H7 (cell line): ENCODE measurements at regions not wholly inside any gene's neighbourhood (a gene's known extent, or its start where the extent isn't known, plus 50 kb on each side); places are given as distances from the start of the nearest gene placed in this dataset.

ENCODE experiments used
- DNase-seq: peaks from one replicate; pipeline ENCODE4 v3.0.0; 2012
- H3K27me3 ChIP-seq: 2 replicates; pipeline ENCODE4 v1.6.0; 2011; ENCODE audit warnings: mild to moderate bottlenecking, low read length; ENCODE audit not compliant: control insufficient read depth, insufficient read depth
- H3K36me3 ChIP-seq: replicated peaks from 2 replicates; pipeline ENCODE4 v1.5.1; 2011; ENCODE audit warnings: low read length; ENCODE audit not compliant: control insufficient read depth, insufficient read depth
- H3K4me3 ChIP-seq: 2 replicates; pipeline ENCODE4 v1.5.1; 2011; ENCODE audit warnings: low read depth, mild to moderate bottlenecking, control low read depth, low read length, moderate library complexity; ENCODE audit not compliant: insufficient read depth

DNA sequence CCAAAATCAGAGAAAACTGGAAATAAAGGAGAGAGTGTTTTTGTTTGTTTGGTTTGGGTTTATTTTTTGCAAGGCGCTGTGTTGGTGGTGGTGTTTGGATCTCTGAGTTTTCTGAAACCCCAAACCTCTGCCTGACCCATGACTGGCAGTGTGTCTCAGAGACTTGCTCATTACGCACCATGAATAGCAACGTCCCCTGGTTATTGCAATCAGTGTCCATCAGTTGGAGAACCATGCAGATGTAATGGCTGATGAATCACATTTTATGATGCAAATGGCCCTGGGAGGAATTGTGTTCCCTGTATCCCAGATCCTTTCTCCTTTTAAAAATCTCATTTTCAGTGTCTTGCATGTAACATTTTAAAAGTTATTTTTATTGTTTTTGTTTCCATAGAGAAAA is 362.8 kb downstream of the PMP22 start:
- Histone ChIP-seq H3K4me3 (no peak overlapping the region), H3K27me3 (no peaks in the 10 kb centered on the region), H3K36me3 (no peaks in the 10 kb centered on the region)
- no peak for DNase-seq

DNA sequence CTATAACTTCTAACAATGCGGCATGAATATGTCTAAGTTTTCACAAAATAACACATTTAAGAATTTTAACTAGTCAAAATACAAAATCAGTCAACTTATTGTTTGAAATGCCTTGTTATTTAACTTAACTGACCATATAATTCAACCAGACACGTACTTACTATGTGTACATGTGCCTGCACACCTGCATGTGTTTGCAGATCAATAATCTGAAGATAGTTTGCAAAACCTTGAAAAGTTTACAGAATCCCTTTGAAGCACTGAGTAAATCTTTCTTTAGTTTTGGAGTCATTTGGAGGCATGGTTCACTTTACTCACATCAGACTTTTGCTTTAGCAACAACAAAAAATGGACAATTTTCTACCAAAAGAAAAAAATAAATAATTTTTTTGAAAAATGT is 363.8 kb downstream of the PMP22 start:
- Histone ChIP-seq H3K36me3 (no peaks in the 10 kb centered on the region), H3K4me3 (no peak overlapping the region), H3K27me3 (no peaks in the 10 kb centered on the region)
- DNase-seq = no peak

DNA sequence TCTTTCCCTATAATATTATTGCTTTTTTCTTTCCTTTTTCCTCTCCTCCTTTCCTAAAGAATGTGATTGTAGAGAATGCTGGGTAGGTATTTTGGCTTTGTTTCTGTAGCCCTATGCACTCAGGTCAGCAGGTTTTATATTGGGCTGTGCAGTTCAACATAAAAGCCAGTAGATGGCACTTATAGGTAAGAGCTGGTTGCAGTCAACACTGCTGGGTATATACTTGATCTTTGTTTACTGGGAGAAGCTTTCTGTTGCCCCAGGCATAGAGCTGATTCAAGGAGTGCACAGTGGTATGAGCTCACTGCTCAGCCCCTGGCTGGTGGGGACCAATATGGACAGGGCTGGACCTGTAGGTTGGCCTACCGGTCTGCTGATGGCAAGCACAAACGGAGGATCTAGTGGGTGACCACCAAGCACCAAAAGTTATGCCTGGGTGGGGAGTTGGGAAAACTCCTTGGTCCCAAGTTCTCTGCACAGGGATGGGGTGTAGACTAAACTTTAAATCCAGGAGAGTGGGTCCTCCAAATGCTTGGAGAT is 378.9 kb downstream of the PMP22 start:
- no peaks in the 10 kb centered on the region for H3K36me3 ChIP-seq
- no peak overlapping the region for H3K4me3 ChIP-seq
- DNase-seq = peak; percentile 7
- H3K27me3 ChIP-seq = no peaks in the 10 kb centered on the region

DNA sequence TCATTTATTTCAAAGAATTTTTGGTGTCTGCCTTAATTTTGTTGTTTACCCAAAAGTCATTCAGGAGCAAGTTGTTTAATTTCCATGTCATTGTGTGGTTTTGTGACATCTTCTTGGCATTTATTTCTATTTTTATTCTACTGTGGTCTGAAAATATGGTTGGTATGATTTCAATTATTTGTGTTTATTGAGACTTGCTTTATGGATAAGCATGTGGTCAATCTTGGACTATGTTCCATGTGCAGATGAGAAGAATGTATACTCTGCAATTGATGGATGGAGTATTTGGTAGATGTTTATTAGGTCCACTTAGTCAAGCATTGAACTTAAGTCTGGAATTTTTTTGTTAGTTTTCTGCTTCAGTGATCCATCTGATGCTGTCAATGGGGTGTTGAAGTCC is 383.0 kb downstream of the PMP22 start:
- Histone ChIP-seq H3K27me3 (no peaks in the 10 kb centered on the region), H3K36me3 (no peaks in the 10 kb centered on the region), H3K4me3 (no peak overlapping the region)
- DNase-seq = no peak

DNA sequence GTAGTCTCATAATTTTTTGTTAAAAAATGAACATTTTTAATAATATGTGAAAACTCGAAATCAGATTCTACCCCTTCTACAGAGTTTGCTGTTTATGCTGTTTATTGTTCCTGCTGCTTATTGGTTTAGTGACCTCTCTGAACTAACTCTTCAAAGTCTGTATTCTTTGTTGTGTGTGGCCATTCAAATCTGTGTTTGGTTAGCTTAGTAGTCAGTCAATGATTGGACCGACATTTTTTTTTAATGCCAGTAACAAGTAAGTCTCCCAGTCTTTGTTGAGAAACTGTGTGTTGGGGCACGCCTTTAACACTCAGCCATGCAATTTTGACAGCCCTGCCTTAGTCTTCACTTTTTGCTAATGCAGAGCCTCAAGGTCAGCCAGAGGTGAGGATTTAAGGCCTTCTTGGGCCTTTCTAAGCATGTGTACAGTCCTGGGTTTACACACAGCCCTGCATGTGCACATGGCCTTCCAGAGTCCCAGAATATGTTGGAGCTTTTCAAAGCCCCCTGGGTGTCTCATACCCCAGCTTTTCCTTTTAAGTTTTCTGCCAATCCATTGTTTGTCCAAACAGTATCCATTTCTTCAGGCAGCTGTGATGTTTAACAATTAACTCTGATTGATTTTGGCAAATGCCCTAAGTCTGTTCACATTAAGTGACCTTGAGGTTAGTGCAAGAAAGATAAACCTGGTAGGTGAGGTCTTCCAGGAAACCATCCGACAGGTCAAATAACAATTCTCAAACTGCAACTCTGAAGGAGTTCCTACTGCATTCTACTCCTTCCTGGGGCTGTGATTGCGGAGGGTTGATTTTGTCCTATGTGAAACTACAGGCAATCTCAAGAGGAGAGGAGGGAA is 389.3 kb downstream of the PMP22 start:
- no peaks in the 10 kb centered on the region for H3K27me3 ChIP-seq
- no peak overlapping the region for H3K4me3 ChIP-seq
- no peak for DNase-seq
- no peaks in the 10 kb centered on the region for H3K36me3 ChIP-seq

DNA sequence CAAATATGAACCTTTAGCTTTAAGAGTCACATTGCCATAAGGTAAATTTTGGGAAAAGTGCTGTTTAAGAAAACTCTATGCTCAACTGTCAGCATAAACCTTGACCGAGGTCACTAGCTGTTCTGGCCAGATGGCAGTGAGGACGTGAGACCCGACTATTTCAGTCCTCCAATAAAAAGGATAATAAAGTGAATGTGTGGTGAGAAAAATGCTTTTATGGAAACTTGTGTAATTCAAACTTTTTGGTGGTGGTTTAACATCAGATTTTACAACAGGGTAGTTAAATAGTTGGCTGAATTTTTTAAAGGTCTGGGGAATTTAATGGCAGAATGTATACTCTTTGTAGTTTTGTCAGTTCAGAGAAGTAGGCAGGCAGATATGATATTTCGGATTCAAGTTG is 391.1 kb downstream of the PMP22 start:
- no peak overlapping the region for H3K4me3 ChIP-seq

DNA sequence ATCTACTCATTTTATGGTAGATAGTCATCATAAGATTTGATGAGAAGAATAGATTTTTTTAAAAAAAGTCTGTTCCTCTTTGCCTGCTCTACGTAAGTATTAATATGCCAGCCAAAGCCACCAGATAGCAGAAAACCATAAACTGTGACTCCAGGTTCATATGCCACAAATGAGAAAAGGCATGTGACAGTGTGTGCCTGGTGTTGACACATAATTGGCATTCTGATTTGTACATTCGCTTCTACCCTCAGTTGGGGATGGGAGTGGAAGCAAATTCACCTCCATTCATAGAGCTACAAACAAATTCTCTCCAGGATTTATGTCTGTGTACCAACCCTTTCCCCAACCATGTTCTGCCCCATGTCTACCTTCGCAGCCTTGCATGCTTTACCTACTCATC is 391.6 kb downstream of the PMP22 start:
- no peaks in the 10 kb centered on the region for H3K36me3 ChIP-seq
- DNase-seq = no peak
- no peaks in the 10 kb centered on the region for H3K27me3 ChIP-seq
- H3K4me3 ChIP-seq = no peak overlapping the region

More for the DNA sequence above, 391.1 kb downstream of the PMP22 start:
- Histone ChIP-seq H3K36me3 (no peaks in the 10 kb centered on the region), H3K27me3 (no peaks in the 10 kb centered on the region)
- DNase-seq = no peak

DNA sequence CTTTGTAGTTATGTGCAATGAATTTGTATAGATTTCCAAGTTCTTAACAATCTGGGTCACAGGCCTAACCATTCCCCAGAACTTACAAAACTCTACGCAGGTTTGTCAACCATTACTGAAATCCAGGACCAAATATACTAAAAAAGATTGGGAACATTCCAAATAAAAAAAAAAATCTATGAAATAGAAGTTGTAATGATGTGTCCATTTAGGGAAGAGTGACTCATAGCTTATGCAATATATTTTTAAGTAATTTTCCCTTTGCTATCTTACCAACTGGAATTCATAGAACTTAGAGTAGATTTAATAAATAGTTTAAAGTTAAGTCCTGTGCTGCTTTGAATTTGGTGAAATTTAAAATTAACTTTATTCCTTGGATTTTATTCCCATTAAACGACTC is 393.2 kb downstream of the PMP22 start:
- Histone ChIP-seq H3K36me3 (no peaks in the 10 kb centered on the region), H3K4me3 (no peak overlapping the region), H3K27me3 (no peaks in the 10 kb centered on the region)
- DNase-seq = no peak

DNA sequence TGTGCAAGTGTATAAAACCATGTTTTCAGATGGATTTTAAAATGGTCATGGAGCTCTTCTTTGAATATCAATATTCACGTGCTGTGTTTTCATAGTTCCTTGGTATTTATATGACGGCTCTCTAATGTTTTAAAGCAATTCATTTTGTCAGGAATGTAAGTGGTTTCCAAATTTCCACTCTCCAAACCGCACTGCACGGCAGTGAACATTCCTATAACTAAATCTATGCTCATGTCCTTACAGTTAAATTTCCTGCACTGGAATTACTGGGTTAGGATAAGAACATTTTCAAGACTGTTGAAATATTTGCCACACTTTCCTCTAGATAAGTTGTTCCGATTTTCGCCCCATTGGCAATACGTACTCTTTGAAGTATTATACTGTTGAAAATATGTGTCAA is 398.9 kb downstream of the PMP22 start:
- Histone ChIP-seq H3K4me3 (no peak overlapping the region), H3K36me3 (no peaks in the 10 kb centered on the region), H3K27me3 (no peaks in the 10 kb centered on the region)
- no peak for DNase-seq

DNA sequence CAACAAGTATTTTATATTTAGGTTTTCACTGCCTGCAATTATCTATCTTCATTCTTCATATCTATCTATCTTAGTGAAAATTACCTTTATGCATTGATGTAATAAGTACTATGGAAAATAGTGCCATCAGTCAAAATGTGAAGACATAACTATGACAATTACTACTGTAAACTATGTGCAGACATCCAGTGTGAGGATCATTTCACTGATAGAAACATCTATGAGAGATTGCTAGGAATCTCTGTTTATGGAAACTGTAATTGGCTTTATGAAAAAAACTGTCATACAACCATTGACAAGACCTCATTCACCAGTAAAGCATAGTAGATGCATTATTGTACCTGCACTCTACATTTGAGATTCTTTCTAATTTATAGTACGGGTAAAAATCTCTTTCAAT is 401.0 kb downstream of the PMP22 start:
- DNase-seq = no peak
- H3K4me3 ChIP-seq = no peak overlapping the region
- H3K27me3 ChIP-seq = no peaks in the 10 kb centered on the region
- no peaks in the 10 kb centered on the region for H3K36me3 ChIP-seq

DNA sequence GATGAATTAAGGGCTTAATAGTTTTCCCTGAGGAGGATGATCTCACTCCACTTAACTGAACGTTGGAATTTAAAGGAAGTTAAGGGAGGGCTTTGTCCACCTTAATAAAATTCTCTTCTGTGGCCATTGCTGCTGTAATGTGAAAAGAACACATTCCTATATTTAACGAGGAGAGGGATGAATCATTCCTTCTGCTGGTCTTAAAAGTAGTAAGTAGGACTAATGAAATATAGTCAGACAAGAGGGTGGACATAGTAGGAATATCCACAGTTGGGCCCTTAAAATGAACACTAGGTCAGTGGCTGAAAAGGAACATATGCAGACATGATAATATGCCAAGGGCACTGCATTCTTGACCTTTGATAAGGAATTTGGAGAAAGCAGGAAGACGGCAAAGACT is 405.6 kb downstream of the PMP22 start:
- no peak overlapping the region for H3K4me3 ChIP-seq
- H3K27me3 ChIP-seq = no peaks in the 10 kb centered on the region
- H3K36me3 ChIP-seq = no peaks in the 10 kb centered on the region
- no peak for DNase-seq

DNA sequence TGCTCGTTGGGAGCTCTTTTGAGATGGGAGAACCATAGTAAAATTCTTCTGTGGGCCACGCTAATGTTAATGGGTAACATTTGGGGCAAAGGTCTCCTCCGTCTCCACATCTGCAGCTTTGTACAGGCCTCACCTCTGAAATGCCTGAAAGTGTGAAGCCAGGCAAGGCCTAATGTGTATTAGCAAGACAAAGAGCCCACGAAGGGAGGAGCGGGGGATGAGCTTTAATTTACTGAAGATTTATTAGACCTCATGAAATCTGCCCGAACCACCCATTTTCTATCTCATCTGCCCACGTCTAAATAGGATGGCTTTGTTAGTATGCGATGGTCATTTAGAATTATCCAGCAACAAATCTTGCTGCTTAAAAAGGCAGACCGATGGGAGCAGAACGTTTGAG is 408.9 kb downstream of the PMP22 start:
- H3K4me3 ChIP-seq = no peak overlapping the region
- no peaks in the 10 kb centered on the region for H3K27me3 ChIP-seq
- no peaks in the 10 kb centered on the region for H3K36me3 ChIP-seq
- DNase-seq = no peak

DNA sequence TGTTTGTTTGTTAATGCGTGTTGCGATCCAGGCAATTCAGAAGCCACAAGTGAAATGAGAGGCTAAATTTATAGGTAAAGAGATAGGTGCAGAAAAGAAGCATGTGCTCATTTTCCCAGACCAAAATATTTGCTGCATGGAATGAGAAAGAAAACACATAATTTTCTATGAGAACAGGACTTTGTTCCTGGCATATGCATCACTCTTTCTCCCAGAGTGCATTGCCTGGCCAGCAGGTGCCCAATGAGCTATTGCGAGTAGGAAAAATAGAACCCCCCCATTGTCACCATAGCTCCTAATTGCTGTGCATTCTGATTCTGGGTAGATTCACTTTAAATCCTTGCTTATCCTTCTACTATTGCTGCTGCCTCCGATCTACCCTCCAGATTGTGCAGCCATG is 410.4 kb downstream of the PMP22 start:
- H3K4me3 ChIP-seq = no peak overlapping the region
- no peaks in the 10 kb centered on the region for H3K27me3 ChIP-seq

DNA sequence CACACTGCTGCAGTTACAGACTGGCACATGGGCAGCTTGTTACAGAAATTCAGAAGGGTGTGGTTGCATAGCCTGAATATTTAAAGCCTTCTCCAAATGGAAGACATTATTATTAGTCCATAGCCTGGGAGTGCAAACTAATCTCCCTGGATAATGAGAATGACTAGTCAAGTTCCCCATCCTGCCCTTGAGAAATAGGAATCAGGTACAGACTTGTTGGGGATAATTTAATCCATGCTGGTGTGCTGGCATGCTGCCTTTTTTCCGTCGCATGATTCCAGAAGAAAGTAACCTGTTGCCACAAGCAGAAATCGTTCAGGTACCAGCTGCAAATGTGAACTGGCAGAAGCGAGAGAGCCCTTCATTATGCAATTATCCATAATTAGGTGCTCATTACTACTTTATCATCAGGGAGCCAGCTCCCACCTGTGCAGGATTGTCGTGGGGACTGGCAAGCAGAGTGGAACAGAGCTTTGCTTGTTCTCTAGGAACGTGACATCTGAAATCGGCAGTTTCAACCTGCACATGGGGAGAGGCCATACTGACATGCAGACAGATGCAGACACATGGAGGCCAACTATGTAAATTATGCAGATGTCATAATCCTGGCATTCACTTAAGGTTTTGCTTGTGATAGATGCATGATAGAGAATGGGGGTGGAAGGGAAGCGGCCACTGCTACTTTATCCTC is 419.4 kb downstream of the PMP22 start:
- no peak for DNase-seq
- no peaks in the 10 kb centered on the region for H3K27me3 ChIP-seq
- no peak overlapping the region for H3K4me3 ChIP-seq
- H3K36me3 ChIP-seq = no peaks in the 10 kb centered on the region

More for the DNA sequence above, 410.4 kb downstream of the PMP22 start:
- no peak for DNase-seq
- no peaks in the 10 kb centered on the region for H3K36me3 ChIP-seq

DNA sequence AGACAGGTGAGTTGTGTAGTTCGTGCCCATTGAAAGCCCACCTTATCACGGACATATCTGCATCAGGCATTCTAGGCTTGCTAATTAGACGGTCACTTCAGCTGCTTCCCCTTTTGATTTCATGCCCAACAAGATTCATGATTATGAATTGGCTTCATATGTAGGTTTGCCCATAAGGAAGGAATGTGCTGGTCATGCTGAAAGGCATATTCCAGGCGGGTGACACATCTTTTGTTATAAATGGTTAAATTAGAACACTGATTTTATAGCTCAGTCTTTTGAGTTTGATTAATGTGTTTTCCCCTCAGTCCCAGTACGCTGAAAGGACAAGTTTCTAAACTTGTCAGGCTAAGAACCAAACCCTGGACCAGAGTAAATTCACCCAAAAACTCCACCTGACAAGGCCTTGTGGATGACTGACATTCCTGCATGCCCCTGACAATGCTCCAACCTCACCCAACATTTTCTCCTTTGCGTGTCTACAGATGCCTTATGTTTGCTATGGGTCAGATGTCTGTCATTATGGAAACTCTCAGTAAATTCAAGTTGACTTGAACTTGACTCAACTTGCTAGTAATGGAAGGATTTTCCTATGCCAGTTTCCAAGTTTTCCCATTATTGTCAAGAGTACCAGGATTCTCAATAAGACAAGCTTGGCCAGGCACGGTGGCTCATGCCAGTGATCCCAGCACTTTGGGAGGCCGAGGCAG is 421.9 kb downstream of the PMP22 start:
- H3K27me3 ChIP-seq = no peaks in the 10 kb centered on the region
- no peaks in the 10 kb centered on the region for H3K36me3 ChIP-seq
- no peak for DNase-seq
- H3K4me3 ChIP-seq = no peak overlapping the region
